Stomach (tissue), 8 donors: ENCODE measurements at regions not wholly inside any gene's neighbourhood (a gene's known extent, or its start where the extent isn't known, plus 50 kb on each side); places are given as distances from the start of the nearest gene placed in this dataset.

Source experiments
- DNase-seq, 2 donors: peaks; one replicate each; pipeline versions ENCODE4 v3.0.0 to v3.0.0-alpha.2; 2013 to 2019
- H3K27ac ChIP-seq, 5 donors: fragments of 200-600 bp in 4 of 5; sonication (generic) in 4 of 5; one replicate each; pipeline ENCODE4 v1.5.1; 2013 to 2019; ENCODE audit warnings: mild to moderate bottlenecking in 1 of 5, moderate library complexity in 1 of 5
- H3K27me3 ChIP-seq, 3 donors: fragments of 200-600 bp; sonication (generic); one replicate each; pipeline ENCODE4 v1.5.1; 2017 to 2019; ENCODE audit warnings: mixed run types in 1 of 3
- H3K36me3 ChIP-seq, 4 donors: fragments of 200-600 bp; sonication (generic); 1 replicate in 3 of 4; 2 replicates in 1 of 4; pipeline ENCODE4 v1.5.1; 2016 to 2019
- H3K4me1 ChIP-seq, 4 donors: fragments of 200-600 bp; sonication (generic); one replicate each; pipeline ENCODE4 v1.5.1; 2016 to 2019
- H3K4me3 ChIP-seq, 4 donors: fragments of 200-600 bp; sonication (generic) in 3 of 4; one replicate each; pipeline ENCODE4 v1.5.1; 2016 to 2019; ENCODE audit warnings: mild to moderate bottlenecking in 1 of 4
- H3K9me3 ChIP-seq, 4 donors: fragments of 200-600 bp; sonication (generic); one replicate each; pipeline ENCODE4 v1.5.1; 2016 to 2019
- CTCF ChIP-seq, 7 experiments: fragments of 450-650 bp in 4 of 7; fragments of 200-600 bp in 3 of 7; sonication (generic) in 3 of 7; IDR thresholded peaks; one replicate each; pipeline ENCODE4 v1.5.1; 2016 to 2019; ENCODE audit warnings: antibody characterized with exemption in 7 of 7, control low read depth in 2 of 7, mild to moderate bottlenecking in 1 of 7
- EP300 ChIP-seq: sonication (generic); formaldehyde crosslinking; IDR thresholded peaks from one replicate; pipeline ENCODE4 v1.6.1; 2017; ENCODE audit warnings: antibody characterized with exemption
- POLR2A ChIP-seq, 4 donors: fragments of 450-650 bp; IDR thresholded peaks; one replicate each; pipeline ENCODE4 v1.6.1; 2016; ENCODE audit warnings: antibody characterized with exemption in 4 of 4, control low read depth in 2 of 4, mild to moderate bottlenecking in 1 of 4, moderate library complexity in 1 of 4
- POLR2AphosphoS5 ChIP-seq, 3 donors: sonication (generic); formaldehyde crosslinking; IDR thresholded peaks; one replicate each; pipeline ENCODE4 v1.6.1; 2016; ENCODE audit warnings: antibody characterized with exemption in 3 of 3
- WGBS, 5 donors: extraction: QIAGEN DNeasy Blood & Tissue Kit in 3 of 5; methylation state at CpG; one replicate each; pipeline versions ENCODE4 v1.1.5 to v1.1.7; 2013 to 2018; 5-methylcytosine and 5-hydroxymethylcytosine counted together
- intact Hi-C: fragments of 100-400 bp; cut with DNase I; formaldehyde crosslinking; loops from one replicate; pipeline ENCODE4 v1.15.1; 2023; ENCODE audit warnings: low total_unique reads
- donor health status: healthy with polysubstance abuse.
- donor health status: Bipolar disorder and iron deficiency.
- donor health status: healthy.

DNA sequence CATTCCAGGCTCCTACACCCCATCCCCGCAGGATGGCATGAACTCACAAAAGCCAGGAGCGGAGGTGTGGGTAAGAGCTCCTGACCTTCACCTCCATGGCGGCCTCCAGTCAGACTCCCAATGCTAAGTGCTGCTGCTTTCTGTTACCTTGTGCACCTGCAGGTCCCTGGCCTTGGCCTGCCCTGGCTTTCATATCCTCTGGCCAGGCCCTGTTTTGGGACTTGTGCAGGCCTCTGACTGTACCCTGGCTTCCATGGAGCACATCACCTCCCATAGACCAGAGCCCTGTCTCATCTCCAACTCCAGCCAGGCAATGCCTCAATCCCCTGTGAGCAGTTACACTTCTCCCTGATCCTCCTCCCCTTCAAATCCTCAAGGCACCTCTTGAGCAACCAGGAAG lies 124.5 kb downstream of the MED10 start:
- intact Hi-C loops, result no loop called here
- TF ChIP-seq CTCF (IDR thresholded peaks at IDR 0.05) (no peak), EP300 (no peak), POLR2A (IDR thresholded peaks at IDR 0.05) (no peak), POLR2AphosphoS5 (IDR thresholded peaks at IDR 0.05) (no peak)

DNA sequence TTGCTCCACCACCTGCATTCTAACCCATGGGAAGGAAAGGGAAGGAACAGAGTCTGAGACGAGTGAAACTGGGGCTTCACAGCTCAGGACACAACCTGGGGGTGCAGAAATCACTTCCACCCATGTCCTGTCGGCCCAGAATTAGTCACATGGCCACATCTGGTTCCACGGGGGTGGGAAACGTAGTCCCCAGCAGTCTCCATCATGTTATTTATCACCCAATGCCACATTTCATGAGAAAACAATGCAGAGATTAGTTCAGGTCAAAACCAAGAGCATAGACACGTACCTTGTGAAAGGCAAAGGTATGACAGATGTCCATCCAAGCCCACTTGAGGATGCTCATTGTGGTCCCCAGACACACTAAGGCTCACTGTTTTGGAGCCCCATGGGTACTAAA lies 125.1 kb downstream of the MED10 start:
- H3K27me3 ChIP-seq, result no peaks in the 10 kb centered on the region
- no peak overlapping the region for H3K27ac ChIP-seq
- no peak for DNase-seq
- intact Hi-C loops, result no loop called here
- no peak overlapping the region for H3K4me3 ChIP-seq
- no peaks in the 10 kb centered on the region for H3K4me1 ChIP-seq
- TF ChIP-seq POLR2A (IDR thresholded peaks at IDR 0.05), result no peak
- no peak for TF ChIP-seq CTCF (IDR thresholded peaks at IDR 0.05)
- TF ChIP-seq POLR2AphosphoS5 (IDR thresholded peaks at IDR 0.05), result no peak
- TF ChIP-seq EP300, result no peak
- 59 to 85% (median 71%) methylated on average over 5 of the region's 5 CpGs for WGBS, 5 donors
- peaks cover 0 to 6% (median 0%) of the 10 kb centered on the region in 4 donors for H3K9me3 ChIP-seq
- no peaks in the 10 kb centered on the region for H3K36me3 ChIP-seq

More for the DNA sequence above, 124.5 kb downstream of the MED10 start:
- DNase-seq, result no peak
- 62 to 92% (median 82%) methylated on average over 2 to 3 of the region's 3 CpGs for WGBS, 5 donors
- Histone ChIP-seq H3K9me3 (peaks cover 0 to 6% (median 0%) of the 10 kb centered on the region in 4 donors), H3K36me3 (no peaks in the 10 kb centered on the region), H3K27ac (no peak overlapping the region), H3K4me1 (no peaks in the 10 kb centered on the region), H3K27me3 (no peaks in the 10 kb centered on the region), H3K4me3 (no peak overlapping the region)

- intact Hi-C loops, result no loop called here
- WGBS, 5 donors, result 83 to 90% (median 83%) methylated on average over 6 of the region's 6 CpGs
- Histone ChIP-seq H3K27ac (no peak overlapping the region), H3K27me3 (no peaks in the 10 kb centered on the region), H3K36me3 (no peaks in the 10 kb centered on the region), H3K4me1 (no peaks in the 10 kb centered on the region), H3K4me3 (no peak overlapping the region), H3K9me3 (peaks cover 0 to 6% (median 0%) of the 10 kb centered on the region in 4 donors)
- DNase-seq, result no peak
- TF ChIP-seq CTCF (IDR thresholded peaks at IDR 0.05), result no peak
- TF ChIP-seq POLR2A (IDR thresholded peaks at IDR 0.05), result no peak
- TF ChIP-seq EP300, result no peak
- TF ChIP-seq POLR2AphosphoS5 (IDR thresholded peaks at IDR 0.05), result no peak
These were observed 125.8 kb downstream of the MED10 start for GRCh38 chr5:6252581-6252980.

DNA sequence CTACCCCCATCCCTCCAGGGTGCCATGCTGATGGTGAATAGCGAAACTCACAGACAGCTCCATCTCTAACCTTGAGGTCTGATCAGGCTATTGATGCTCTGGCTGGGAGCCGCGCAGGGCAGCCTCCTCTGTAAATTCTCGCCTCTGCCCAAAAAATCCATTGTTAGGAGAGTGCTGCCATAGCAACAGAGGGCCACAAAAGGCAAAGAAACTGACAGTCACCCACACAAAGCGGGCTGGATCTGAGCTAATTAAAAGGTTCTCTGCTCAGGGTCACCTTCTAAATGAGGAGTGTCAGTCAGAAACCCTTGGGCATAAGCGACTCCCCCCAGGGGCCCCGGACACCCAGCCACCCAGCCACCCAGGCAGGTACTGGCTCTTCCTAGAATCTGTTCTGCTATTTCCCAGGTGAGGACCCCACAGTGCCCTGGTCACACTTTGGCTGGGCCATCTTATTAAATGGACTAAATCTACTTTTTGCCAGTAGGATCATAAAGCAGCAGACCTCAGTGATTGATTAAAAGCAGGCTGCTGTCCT lies 126.7 kb downstream of the MED10 start:
- TF ChIP-seq POLR2AphosphoS5 (IDR thresholded peaks at IDR 0.05) (no peak), CTCF (IDR thresholded peaks at IDR 0.05) (no peak), POLR2A (IDR thresholded peaks at IDR 0.05) (no peak)
- Histone ChIP-seq H3K4me3 (no peak overlapping the region), H3K27me3 (no peaks in the 10 kb centered on the region), H3K27ac (no peak overlapping the region), H3K4me1 (no peaks in the 10 kb centered on the region), H3K9me3 (peaks cover 0 to 6% (median 0%) of the 10 kb centered on the region in 4 donors), H3K36me3 (no peaks in the 10 kb centered on the region)
- 60 to 87% (median 65%) methylated on average over 7 of the region's 7 CpGs for WGBS, 5 donors
- DNase-seq, result no peak
- intact Hi-C loops, result no loop called here
